HG02943 (cell line): ENCODE measurements at regions not wholly inside any gene's neighbourhood (a gene's known extent, or its start where the extent isn't known, plus 50 kb on each side); places are given as distances from the start of the nearest gene placed in this dataset.

ENCODE experiments used
- ATAC-seq: cut with Tn5 transposase; IDR thresholded peaks from one replicate; pipeline ENCODE4 v1.9.1; 2021; ENCODE audit warnings: mild to moderate bottlenecking, low read depth, moderate library complexity; ENCODE audit not compliant: unreplicated experiment

GRCh38 chr11:109734566-109734965 is 312.6 kb downstream of the C11orf87 start:
- no peak for ATAC-seq

- ATAC-seq: no peak
Measured at GRCh38 chr11:109735128-109735527, 313.1 kb downstream of the C11orf87 start.

- ATAC-seq: no peak
Measured at GRCh38 chr11:109739379-109739778, 317.4 kb downstream of the C11orf87 start.

GRCh38 chr11:109745996-109746625 is 324.1 kb downstream of the C11orf87 start:
- no peak for ATAC-seq

GRCh38 chr11:109747839-109748238 is 325.8 kb downstream of the C11orf87 start:
- no peak for ATAC-seq

- no peak for ATAC-seq
Measured at GRCh38 chr11:109749476-109749875, 327.5 kb downstream of the C11orf87 start.

GRCh38 chr11:109750964-109751363 is 329.0 kb downstream of the C11orf87 start:
- ATAC-seq: no peak

- ATAC-seq: no peak
Measured at GRCh38 chr11:109752212-109752825, 330.3 kb downstream of the C11orf87 start.

GRCh38 chr11:109756521-109756920 is 334.5 kb downstream of the C11orf87 start:
- no peak for ATAC-seq

GRCh38 chr11:109756951-109757350 is 335.0 kb downstream of the C11orf87 start:
- no peak for ATAC-seq

- no peak for ATAC-seq
Measured at GRCh38 chr11:109762546-109762945, 330.6 kb upstream of the ZC3H12C start.

GRCh38 chr11:109765709-109766311 is 327.4 kb upstream of the ZC3H12C start:
- no peak for ATAC-seq

- no peak for ATAC-seq
Measured at GRCh38 chr11:109769858-109770257, 323.3 kb upstream of the ZC3H12C start.

- no peak for ATAC-seq
Measured at GRCh38 chr11:109770323-109770722, 322.9 kb upstream of the ZC3H12C start.

GRCh38 chr11:109772892-109773291 is 320.3 kb upstream of the ZC3H12C start:
- no peak for ATAC-seq

- ATAC-seq: no peak
Measured at GRCh38 chr11:109775686-109776085, 317.5 kb upstream of the ZC3H12C start.

GRCh38 chr11:109783014-109783413 is 310.2 kb upstream of the ZC3H12C start:
- no peak for ATAC-seq

GRCh38 chr11:109783840-109784239 is 309.4 kb upstream of the ZC3H12C start:
- peak; percentile 96 for ATAC-seq

GRCh38 chr11:109784536-109784935 is 308.7 kb upstream of the ZC3H12C start:
- no peak for ATAC-seq

GRCh38 chr11:109785198-109785597 is 308.0 kb upstream of the ZC3H12C start:
- ATAC-seq: no peak

GRCh38 chr11:109785714-109786113 is 307.5 kb upstream of the ZC3H12C start:
- ATAC-seq: no peak

- no peak for ATAC-seq
Measured at GRCh38 chr11:109788948-109789490, 304.2 kb upstream of the ZC3H12C start.
